HFFc6 (cell line): ENCODE measurements at regions not wholly inside any gene's neighbourhood (a gene's known extent, or its start where the extent isn't known, plus 50 kb on each side); places are given as distances from the start of the nearest gene placed in this dataset.

ENCODE experiments used
- DNase-seq: peaks from one replicate; pipeline ENCODE4 v3.0.0-alpha.2; 2018
- H3K27ac Mint-ChIP-seq: 2 replicates; pipeline ENCODE4 v1.8.0; 2020; ENCODE audit warnings: mild to moderate bottlenecking, mixed read lengths
- H3K27me3 Mint-ChIP-seq: 2 replicates; pipeline ENCODE4 v1.8.0; 2021; ENCODE audit warnings: mild to moderate bottlenecking, moderate library complexity, mixed read lengths; ENCODE audit not compliant: insufficient read depth
- H3K36me3 Mint-ChIP-seq: 2 replicates; pipeline ENCODE4 v1.8.0; 2021; ENCODE audit warnings: low read depth, mixed read lengths
- H3K4me1 Mint-ChIP-seq: 2 replicates; pipeline ENCODE4 v1.8.0; 2020; ENCODE audit warnings: low read depth, mixed read lengths
- H3K4me3 Mint-ChIP-seq: 2 replicates; pipeline ENCODE4 v1.8.0; 2020; ENCODE audit warnings: mild to moderate bottlenecking, moderate library complexity, mixed read lengths
- H3K9me3 Mint-ChIP-seq: 2 replicates; pipeline ENCODE4 v1.8.0; 2020; ENCODE audit warnings: mild to moderate bottlenecking, mixed read lengths
- TF ChIP-seq, protein P1 (sequence below): fragments of 200-600 bp; sonication (generic); IDR thresholded peaks from 2 replicates; pipeline ENCODE4 v1.5.0; 2021; ENCODE audit warnings: antibody characterized with exemption, mild to moderate bottlenecking

DNA sequence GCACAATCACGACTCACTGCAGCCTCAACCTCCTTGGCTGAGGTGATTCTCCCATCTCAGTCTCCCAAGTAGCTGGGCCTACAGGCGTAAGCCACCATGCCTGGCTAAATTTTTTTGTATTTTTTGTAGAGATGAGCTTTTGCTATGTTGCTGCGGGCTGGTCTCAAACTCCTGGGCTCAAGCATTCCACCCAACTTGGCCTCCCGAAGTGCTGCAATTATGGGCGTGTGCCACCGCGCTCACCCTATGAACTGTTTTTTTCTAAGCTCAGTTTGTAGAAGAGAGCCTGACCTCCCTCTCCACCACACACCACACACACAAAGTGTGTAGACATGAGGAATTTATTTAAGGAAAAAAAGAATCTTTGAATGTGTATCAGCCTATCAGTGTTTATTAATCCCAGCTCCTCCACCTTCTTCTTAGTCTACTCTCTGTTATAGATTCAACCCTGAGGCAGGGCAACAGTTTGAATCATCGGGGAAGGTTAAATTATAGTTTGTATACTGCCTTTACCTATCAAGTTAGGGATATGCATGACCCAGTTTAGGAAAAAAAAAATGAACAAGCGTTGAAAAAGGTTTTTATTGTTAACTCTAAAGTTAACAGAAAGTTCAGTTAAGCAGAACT, 74.1 kb downstream of the PLEKHG1 start:
- Mint-ChIP-seq H3K36me3 (no peaks in the 10 kb centered on the region), H3K4me1 (no peaks in the 10 kb centered on the region), H3K9me3 (peaks cover 4% of the 10 kb centered on the region; the same call in 1 of the 2 replicates), H3K27me3 (peaks cover 8% of the 10 kb centered on the region), H3K4me3 (no peak overlapping the region), H3K27ac (no peak overlapping the region)
- no peak for DNase-seq
- TF ChIP-seq, protein P1, sequence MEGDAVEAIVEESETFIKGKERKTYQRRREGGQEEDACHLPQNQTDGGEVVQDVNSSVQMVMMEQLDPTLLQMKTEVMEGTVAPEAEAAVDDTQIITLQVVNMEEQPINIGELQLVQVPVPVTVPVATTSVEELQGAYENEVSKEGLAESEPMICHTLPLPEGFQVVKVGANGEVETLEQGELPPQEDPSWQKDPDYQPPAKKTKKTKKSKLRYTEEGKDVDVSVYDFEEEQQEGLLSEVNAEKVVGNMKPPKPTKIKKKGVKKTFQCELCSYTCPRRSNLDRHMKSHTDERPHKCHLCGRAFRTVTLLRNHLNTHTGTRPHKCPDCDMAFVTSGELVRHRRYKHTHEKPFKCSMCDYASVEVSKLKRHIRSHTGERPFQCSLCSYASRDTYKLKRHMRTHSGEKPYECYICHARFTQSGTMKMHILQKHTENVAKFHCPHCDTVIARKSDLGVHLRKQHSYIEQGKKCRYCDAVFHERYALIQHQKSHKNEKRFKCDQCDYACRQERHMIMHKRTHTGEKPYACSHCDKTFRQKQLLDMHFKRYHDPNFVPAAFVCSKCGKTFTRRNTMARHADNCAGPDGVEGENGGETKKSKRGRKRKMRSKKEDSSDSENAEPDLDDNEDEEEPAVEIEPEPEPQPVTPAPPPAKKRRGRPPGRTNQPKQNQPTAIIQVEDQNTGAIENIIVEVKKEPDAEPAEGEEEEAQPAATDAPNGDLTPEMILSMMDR: no peak

DNA sequence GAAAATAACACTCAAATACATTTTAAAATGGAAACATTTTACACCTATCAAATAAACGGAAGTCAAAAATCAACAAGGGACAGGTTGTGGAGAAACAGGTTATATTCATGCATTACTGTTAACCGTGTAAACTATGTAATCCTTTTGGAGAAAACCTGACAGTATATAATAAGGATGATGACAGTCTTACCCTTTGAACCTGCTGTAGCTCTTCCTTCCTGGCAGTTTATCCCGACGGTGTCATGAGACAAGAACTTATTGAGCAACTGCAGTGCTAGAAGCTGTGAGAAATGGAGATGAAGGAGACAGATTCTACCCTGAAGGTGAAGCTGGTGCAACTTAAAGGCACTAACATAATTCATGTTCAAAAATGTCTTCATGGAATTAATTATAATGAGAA, 76.7 kb downstream of the PLEKHG1 start:
- Mint-ChIP-seq H3K4me3 (no peak overlapping the region), H3K4me1 (no peaks in the 10 kb centered on the region), H3K27me3 (peaks cover 8% of the 10 kb centered on the region), H3K9me3 (peaks cover 4% of the 10 kb centered on the region), H3K36me3 (no peaks in the 10 kb centered on the region), H3K27ac (no peak overlapping the region)
- TF ChIP-seq, protein P1: no peak
- no peak for DNase-seq

DNA sequence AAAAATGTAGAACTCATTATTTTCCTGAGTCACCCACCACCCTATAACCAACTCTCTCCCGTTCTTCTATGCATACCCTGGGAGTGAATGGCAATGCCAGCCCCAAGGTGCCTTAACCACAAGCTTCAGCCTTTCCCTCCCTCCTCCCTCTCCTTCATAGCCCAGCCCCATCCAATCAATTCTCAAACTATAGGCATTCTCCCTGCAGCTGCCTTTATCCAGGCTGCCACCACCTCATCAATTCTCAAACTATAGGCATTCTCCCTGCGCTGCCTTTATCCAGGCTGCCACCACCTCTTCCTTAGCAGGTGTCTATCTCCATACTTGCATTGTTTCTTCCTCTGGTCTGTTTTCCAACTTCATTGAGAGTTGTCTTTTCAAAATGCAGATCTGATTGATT, 77.1 kb downstream of the PLEKHG1 start:
- no peak overlapping the region for H3K27ac Mint-ChIP-seq

DNA sequence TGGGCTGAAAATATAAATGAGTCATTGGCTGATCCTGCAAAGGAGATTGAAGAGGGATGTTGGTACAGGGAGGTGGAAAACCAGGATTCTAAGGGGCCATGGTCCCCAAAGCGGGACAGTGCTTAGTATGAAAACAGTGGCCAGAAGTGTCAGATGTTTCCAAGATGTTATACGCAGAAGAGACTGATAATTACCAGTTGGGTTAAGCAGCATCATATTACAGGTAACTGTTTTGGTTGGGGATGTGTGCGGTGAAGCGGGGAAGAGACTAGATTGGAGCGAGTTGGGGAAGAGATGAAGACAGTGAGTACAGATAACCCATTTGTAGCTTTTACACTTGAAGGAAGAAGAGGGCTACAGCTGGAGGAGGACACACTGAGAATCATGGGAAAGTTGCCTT, 80.8 kb downstream of the PLEKHG1 start:
- Mint-ChIP-seq H3K27me3 (peaks cover 5% of the 10 kb centered on the region), H3K27ac (no peak overlapping the region), H3K4me1 (no peaks in the 10 kb centered on the region), H3K36me3 (no peaks in the 10 kb centered on the region), H3K9me3 (peaks cover 7% of the 10 kb centered on the region), H3K4me3 (no peak overlapping the region)
- no peak for DNase-seq
- TF ChIP-seq, protein P1: no peak

More for the DNA sequence above, 77.1 kb downstream of the PLEKHG1 start:
- Mint-ChIP-seq H3K4me3 (no peak overlapping the region), H3K4me1 (no peaks in the 10 kb centered on the region), H3K9me3 (peaks cover under 1% of the 10 kb centered on the region), H3K27me3 (peaks cover 6% of the 10 kb centered on the region), H3K36me3 (no peaks in the 10 kb centered on the region)
- no peak for DNase-seq
- TF ChIP-seq, protein P1: no peak

DNA sequence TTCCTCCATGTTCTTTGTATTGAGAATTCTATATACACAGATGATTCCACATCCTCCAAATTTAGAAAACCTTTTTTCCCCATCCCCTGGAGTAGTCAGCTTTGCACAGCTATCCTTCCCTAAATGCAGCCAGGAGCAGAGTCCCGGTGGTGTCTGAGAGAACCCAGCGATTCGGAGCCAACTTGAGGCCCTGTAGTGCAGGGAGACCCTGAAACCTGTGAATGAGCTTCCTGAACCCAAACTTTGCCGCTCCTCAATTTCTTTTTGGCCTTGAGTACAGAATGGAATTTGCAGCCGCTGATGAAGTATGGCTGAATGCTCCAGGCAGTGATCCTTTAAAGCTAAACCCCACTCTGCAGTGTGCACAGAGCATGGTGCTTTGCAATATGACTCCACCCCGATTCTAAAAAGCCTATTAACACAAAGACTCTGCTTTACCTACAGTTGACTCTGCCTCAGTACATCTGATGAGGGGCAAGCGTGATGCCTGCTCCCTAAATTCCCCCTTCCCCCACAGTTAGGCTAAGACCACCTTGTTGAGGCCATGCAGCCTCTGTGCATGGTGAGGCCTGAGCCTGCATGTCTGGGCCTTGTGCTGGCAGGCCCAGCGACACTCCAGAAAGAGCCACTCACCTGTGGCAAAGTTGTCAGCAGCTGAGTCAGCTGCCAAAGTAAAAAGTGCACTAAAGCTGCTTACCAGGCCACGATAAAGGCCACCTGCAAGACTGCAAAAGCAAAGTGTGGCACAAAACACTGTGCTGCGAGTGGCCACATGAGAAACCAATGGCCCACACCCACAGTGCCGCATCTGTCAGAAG, 82.1 kb downstream of the PLEKHG1 start:
- no peak overlapping the region for H3K27ac Mint-ChIP-seq
- TF ChIP-seq, protein P1: no peak
- H3K9me3 Mint-ChIP-seq: peaks cover 7% of the 10 kb centered on the region
- DNase-seq: no peak
- H3K27me3 Mint-ChIP-seq: peaks cover 4% of the 10 kb centered on the region
- no peaks in the 10 kb centered on the region for H3K36me3 Mint-ChIP-seq
- no peak overlapping the region for H3K4me3 Mint-ChIP-seq
- H3K4me1 Mint-ChIP-seq: no peaks in the 10 kb centered on the region
